Stomach (tissue), 4 donors: ENCODE measurements at regions not wholly inside any gene's neighbourhood (a gene's known extent, or its start where the extent isn't known, plus 50 kb on each side); places are given as distances from the start of the nearest gene placed in this dataset.

Experiments used
- CTCF ChIP-seq, 7 experiments: fragments of 450-650 bp in 4 of 7; fragments of 200-600 bp in 3 of 7; sonication (generic) in 3 of 7; IDR thresholded peaks; one replicate each; pipeline ENCODE4 v1.5.1; 2016 to 2019; ENCODE audit warnings: antibody characterized with exemption in 7 of 7, control low read depth in 2 of 7, mild to moderate bottlenecking in 1 of 7
- POLR2A ChIP-seq, 4 donors: fragments of 450-650 bp; IDR thresholded peaks; one replicate each; pipeline ENCODE4 v1.6.1; 2016; ENCODE audit warnings: antibody characterized with exemption in 4 of 4, control low read depth in 2 of 4, mild to moderate bottlenecking in 1 of 4, moderate library complexity in 1 of 4

GRCh38 chr4:22616516-22616915, 76.2 kb upstream of the GBA3 start:
- TF ChIP-seq CTCF (IDR thresholded peaks at IDR 0.05): no peak
- no peak for TF ChIP-seq POLR2A (IDR thresholded peaks at IDR 0.05)
